22Rv1 (cell line): ENCODE measurements at regions not wholly inside any gene's neighbourhood (a gene's known extent, or its start where the extent isn't known, plus 50 kb on each side); places are given as distances from the start of the nearest gene placed in this dataset.
A peak's percentile ranks its signal among the peaks of the same experiment; 100 is the strongest.

Experiments
- H3K27ac ChIP-seq: fragments of 450-650 bp; 2 replicates; pipeline ENCODE4 v1.5.1; 2017
- CTCF ChIP-seq: fragments of 450-650 bp; IDR thresholded peaks from 2 replicates; pipeline ENCODE4 v1.5.1; 2017; ENCODE audit warnings: mild to moderate bottlenecking
- ZFX ChIP-seq: fragments of 450-650 bp; IDR thresholded peaks from 2 replicates; pipeline ENCODE4 v1.6.1; 2017; ENCODE audit warnings: antibody characterized with exemption, borderline replicate concordance

GRCh38 chr1:101309334-101310311, 72.8 kb downstream of the S1PR1 start:
- TF ChIP-seq ZFX (no peak), CTCF (peak; percentile 89)
- H3K27ac ChIP-seq = no peak overlapping the region

GRCh38 chr1:101310506-101310905, 73.7 kb downstream of the S1PR1 start:
- TF ChIP-seq CTCF (no peak), ZFX (no peak)
- H3K27ac ChIP-seq = no peak overlapping the region

- TF ChIP-seq ZFX (no peak), CTCF (no peak)
These were observed 74.5 kb downstream of the S1PR1 start for GRCh38 chr1:101311146-101311920.

GRCh38 chr1:101312147-101312546, 75.3 kb downstream of the S1PR1 start:
- H3K27ac ChIP-seq = no peak overlapping the region
- TF ChIP-seq CTCF (no peak), ZFX (no peak)

More at GRCh38 chr1:101311146-101311920, 74.5 kb downstream of the S1PR1 start:
- H3K27ac ChIP-seq = no peak overlapping the region

GRCh38 chr1:101313356-101313755, 76.5 kb downstream of the S1PR1 start:
- no peak for TF ChIP-seq CTCF
- no peak for TF ChIP-seq ZFX
- no peak overlapping the region for H3K27ac ChIP-seq

GRCh38 chr1:101314244-101314643, 77.4 kb downstream of the S1PR1 start:
- H3K27ac ChIP-seq = no peak overlapping the region
- no peak for TF ChIP-seq CTCF
- TF ChIP-seq ZFX = no peak
